ENCODE measurements at regions not wholly inside any gene's neighbourhood (a gene's known extent, or its start where the extent isn't known, plus 50 kb on each side); places are given as distances from the start of the nearest gene placed in this dataset.

DNA sequence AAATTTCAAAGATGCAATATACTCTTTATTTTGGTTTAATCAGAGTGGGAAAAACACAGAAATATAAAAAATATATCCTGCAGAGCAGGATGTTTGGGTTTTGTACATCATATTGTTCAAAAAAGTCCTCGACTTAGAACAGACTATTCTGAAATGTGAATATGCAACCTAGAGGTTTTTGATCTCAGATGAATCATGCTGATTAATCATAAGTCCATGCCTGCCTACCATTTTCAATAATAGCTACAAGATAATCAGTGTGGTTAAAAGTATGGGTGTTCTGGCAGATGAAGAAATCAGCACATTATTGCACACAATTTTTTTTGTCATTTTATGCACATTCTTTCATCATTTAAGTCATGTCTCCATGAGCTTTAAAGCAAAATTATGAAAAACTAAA, 1261.0 kb upstream of the NXPH2 start:
- Mint-ChIP-seq H3K9me3 (peaks cover 0 to 63% (median 22%) of the 10 kb centered on the region in 9 donors), H3K4me3 (no peak overlapping the region)
- POLR2A ChIA-PET: no interaction called here

DNA sequence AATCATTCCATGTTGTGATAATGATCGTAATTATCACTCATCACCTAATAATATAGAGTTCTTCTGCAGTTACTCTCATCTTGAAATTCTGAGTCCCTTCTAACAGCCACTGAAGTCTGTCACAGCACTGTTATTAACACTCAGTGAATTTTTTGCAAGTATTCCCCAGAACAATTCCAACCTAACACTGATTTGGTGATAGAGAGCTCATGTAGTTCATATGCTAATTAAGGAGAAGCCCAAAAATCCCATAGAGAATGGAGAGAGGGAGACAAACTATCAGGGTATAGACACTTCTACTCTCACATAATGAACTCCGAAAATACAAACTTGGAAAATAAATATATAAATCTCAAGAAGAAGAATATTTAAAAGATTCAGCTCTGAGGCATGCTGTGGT, 1253.4 kb upstream of the NXPH2 start:
- ATAC-seq (no peak), DNase-seq (no peak)
- POLR2A ChIA-PET: no interaction called here
- Mint-ChIP-seq H3K36me3 (no peaks in the 10 kb centered on the region), H3K4me3 (no peak overlapping the region), H3K27me3 (no peaks in the 10 kb centered on the region), H3K9me3 (peaks cover 0 to 28% (median 16%) of the 10 kb centered on the region in 9 donors), H3K27ac (no peak overlapping the region), H3K4me1 (no peaks in the 10 kb centered on the region)

More for the DNA sequence above, 1261.0 kb upstream of the NXPH2 start:
- Mint-ChIP-seq H3K27me3 (no peaks in the 10 kb centered on the region), H3K4me1 (peaks cover 0 to 3% (median 0%) of the 10 kb centered on the region in 4 donors), H3K36me3 (peaks cover 0 to 10% (median 0%) of the 10 kb centered on the region in 3 donors), H3K27ac (no peak overlapping the region)
- DNase-seq (no peak), ATAC-seq (no peak)

DNA sequence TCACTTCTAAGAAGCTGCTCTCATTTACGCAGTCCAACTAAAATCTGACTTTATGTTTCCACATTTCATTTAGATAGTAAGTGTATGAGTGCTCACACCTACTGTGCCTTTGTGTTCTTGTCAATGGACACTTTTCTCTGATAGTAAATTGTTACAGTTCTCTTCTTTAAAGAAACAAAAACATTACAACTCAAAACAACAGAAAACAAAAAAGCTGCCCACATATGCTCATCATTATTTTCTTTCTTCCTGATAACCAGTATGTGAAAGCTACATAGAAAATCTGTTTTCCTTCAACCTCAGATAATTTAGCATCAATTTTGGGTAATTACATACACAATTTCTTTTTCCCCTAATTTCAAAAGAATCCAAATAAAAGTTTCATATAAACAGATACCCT, 1247.8 kb upstream of the NXPH2 start:
- Mint-ChIP-seq H3K4me3 (no peak overlapping the region), H3K9me3 (peaks cover 0 to 17% (median 4%) of the 10 kb centered on the region in 9 donors), H3K36me3 (no peaks in the 10 kb centered on the region), H3K4me1 (no peaks in the 10 kb centered on the region), H3K27ac (no peak overlapping the region), H3K27me3 (no peaks in the 10 kb centered on the region)
- no peak for DNase-seq
- POLR2A ChIA-PET: no interaction called here
- no peak for ATAC-seq

DNA sequence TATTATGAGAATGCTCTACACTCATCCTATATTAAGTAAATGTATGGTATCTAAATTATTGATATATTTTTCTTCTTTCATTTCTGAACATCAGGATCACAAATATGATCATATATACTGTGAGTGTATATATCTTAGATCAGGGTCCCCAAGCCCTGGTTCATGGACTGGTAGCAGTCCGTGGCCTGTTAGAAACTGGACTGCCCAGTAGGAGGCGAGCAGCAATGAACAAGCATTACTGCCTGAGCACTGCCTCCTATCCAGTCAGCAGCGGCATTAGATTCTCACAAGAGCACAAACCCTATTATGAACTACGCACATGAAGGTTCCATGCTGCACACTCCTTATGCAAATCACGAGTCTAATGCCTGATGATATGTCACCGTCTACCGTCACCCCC, 1247.1 kb upstream of the NXPH2 start:
- POLR2A ChIA-PET: no interaction called here
- peaks cover 0 to 17% (median 6%) of the 10 kb centered on the region in 9 donors for H3K9me3 Mint-ChIP-seq
- H3K4me1 Mint-ChIP-seq: no peaks in the 10 kb centered on the region
- no peak for ATAC-seq
- H3K27me3 Mint-ChIP-seq: no peaks in the 10 kb centered on the region
- DNase-seq: no peak
- no peak overlapping the region for H3K27ac Mint-ChIP-seq
- no peak overlapping the region for H3K4me3 Mint-ChIP-seq
- H3K36me3 Mint-ChIP-seq: no peaks in the 10 kb centered on the region

DNA sequence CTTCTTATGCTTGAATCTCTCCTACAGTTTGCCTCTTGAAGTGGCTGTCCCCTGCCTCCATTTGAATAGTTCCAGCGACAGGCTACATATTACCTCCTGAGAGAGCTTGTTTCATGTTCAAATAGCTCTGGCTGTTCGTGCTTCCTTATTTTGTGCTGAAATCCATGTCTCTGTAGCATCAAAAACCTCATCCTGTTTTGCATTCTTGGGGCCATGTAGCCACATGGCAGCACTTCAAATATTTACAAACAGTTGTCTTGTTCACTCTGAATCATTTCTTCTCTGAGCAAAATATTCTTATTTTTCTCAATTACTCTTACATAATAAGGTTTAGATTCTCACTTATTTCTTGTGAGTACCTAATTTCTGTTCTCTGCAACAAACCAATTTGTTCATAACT, 1243.1 kb upstream of the NXPH2 start:
- Mint-ChIP-seq H3K27ac (no peak overlapping the region), H3K4me1 (no peaks in the 10 kb centered on the region), H3K27me3 (no peaks in the 10 kb centered on the region), H3K36me3 (no peaks in the 10 kb centered on the region), H3K4me3 (no peak overlapping the region), H3K9me3 (peaks cover 0 to 10% (median 7%) of the 10 kb centered on the region in 9 donors)
- no peak for DNase-seq
- no peak for ATAC-seq
- POLR2A ChIA-PET: no interaction called here

DNA sequence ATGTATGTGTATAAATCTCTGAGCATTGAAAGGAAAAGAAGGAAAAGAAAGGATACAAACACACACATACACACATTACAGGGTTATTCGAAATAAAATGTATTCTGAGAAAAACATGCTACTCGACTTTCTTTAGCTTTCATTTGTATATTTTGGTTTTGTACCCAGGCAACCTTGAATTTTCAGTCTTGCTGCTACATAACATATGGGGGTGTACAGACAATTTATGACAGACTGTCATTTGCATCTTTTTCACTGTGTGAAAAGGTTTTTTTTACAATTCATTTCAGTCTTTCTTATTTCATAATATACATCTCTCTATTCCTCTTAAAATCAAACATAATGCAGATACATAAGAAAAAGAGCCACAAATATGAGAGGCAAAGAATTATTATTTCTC, 1238.4 kb upstream of the NXPH2 start:
- H3K4me3 Mint-ChIP-seq: no peak overlapping the region
- no peaks in the 10 kb centered on the region for H3K4me1 Mint-ChIP-seq
- no peak for DNase-seq
- H3K27ac Mint-ChIP-seq: no peak overlapping the region
- POLR2A ChIA-PET: no interaction called here
- no peaks in the 10 kb centered on the region for H3K27me3 Mint-ChIP-seq
- H3K9me3 Mint-ChIP-seq: peaks cover 1 to 12% (median 8%) of the 10 kb centered on the region in 9 donors
- no peaks in the 10 kb centered on the region for H3K36me3 Mint-ChIP-seq
- ATAC-seq: no peak

DNA sequence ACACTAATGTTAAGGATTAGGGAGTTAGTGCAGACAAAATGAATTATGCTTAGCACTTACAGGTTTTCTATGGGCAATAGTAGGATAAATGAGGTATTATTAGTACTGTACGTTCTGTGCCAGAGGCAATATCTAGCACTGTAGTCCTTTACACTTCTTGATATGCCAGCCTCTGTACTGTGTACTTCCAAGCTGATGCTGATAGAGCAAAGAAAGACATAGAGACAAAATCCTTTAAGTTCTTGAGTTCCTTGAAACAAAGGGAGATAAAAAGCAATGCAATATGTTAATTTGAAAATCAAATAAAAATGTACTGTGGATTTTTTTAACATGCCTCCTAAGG, 1234.0 kb upstream of the NXPH2 start:
- Mint-ChIP-seq H3K4me1 (no peaks in the 10 kb centered on the region), H3K36me3 (no peaks in the 10 kb centered on the region), H3K27ac (no peak overlapping the region), H3K27me3 (no peaks in the 10 kb centered on the region), H3K9me3 (peaks cover 0 to 23% (median 10%) of the 10 kb centered on the region in 9 donors), H3K4me3 (no peak overlapping the region)
- POLR2A ChIA-PET: no interaction called here
- DNase-seq (no peak), ATAC-seq (no peak)

DNA sequence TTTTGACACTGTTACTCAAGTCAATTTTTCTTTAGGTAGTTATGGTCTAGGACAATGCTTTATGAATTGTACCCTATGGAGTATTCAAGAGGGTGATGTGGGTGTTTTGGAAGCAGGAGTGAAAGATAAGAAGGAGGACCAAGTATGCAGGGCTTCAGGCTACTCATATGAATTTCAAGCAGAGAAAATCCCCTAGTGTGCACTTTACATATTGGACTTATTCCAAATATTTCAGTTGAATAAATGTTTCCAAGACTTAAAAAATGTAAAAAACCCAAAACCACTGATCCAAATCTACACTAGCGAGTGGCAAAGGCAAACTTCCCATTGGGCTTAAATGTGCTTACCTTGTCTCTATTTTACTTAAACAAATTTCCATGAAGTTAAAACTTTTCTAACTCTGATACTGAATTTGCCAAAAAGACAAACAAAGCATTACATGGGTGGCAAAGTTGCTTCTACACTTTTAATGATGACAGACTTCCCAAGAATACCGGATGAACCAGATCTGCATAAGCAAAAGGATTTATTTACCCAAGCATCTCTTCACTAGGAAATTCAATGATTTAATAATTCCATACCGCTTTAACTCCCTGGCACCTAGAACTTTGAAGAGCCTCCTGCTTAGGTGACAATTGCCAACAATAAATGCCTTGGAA, 1233.5 kb upstream of the NXPH2 start:
- no peak overlapping the region for H3K27ac Mint-ChIP-seq
- no peaks in the 10 kb centered on the region for H3K27me3 Mint-ChIP-seq
- no peaks in the 10 kb centered on the region for H3K4me1 Mint-ChIP-seq
- ATAC-seq (no peak), DNase-seq (no peak)
- H3K4me3 Mint-ChIP-seq: no peak overlapping the region
- H3K9me3 Mint-ChIP-seq: peaks cover 0 to 26% (median 10%) of the 10 kb centered on the region in 9 donors
- POLR2A ChIA-PET: no interaction called here
- no peaks in the 10 kb centered on the region for H3K36me3 Mint-ChIP-seq

DNA sequence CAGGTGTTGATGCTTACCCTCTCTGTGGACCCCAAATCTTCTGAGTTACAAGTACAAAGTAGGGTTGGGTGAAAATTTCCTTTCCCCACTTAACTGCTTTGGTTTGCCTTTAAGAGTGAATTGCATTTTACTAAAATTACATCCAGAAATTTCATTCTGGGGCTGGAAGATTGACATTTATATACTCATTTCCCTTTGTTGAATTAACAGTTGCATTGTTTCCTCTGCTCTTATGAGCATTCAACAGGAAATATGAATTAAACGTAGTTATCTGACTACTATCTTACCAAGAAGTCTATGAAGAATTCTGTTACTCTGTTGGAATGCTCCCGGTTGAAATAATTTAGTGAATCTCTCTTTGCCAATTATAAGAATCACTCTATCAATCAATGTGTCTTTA, 1231.1 kb upstream of the NXPH2 start:
- ATAC-seq (no peak), DNase-seq (no peak)
- H3K36me3 Mint-ChIP-seq: no peaks in the 10 kb centered on the region
- POLR2A ChIA-PET: no interaction called here
- no peaks in the 10 kb centered on the region for H3K4me1 Mint-ChIP-seq
- peaks cover 0 to 30% (median 8%) of the 10 kb centered on the region in 9 donors for H3K9me3 Mint-ChIP-seq
- H3K4me3 Mint-ChIP-seq: no peak overlapping the region
- no peaks in the 10 kb centered on the region for H3K27me3 Mint-ChIP-seq
- no peak overlapping the region for H3K27ac Mint-ChIP-seq

DNA sequence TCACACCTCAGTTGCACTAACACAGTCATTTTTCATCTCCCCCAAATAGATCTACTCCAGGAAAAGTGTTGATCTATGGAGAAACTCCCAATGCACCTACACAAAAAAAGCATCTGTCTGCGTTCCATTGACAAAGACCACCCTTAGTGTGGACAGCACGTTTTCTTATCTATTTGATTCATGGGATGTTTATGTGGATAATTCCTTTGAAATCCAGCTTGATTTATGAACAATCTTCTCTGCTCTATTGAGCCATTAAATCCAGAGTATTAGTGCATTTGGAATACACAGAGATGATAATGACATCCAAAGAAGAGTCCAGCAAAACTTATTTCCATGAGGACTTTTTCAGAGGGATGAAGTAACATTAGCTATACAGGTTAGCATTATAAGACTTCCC, 1221.9 kb upstream of the NXPH2 start:
- Mint-ChIP-seq H3K9me3 (peaks cover 0 to 24% (median 7%) of the 10 kb centered on the region in 9 donors), H3K4me3 (no peak overlapping the region), H3K27me3 (no peaks in the 10 kb centered on the region), H3K27ac (no peak overlapping the region), H3K4me1 (no peaks in the 10 kb centered on the region), H3K36me3 (no peaks in the 10 kb centered on the region)
- POLR2A ChIA-PET: no interaction called here
- ATAC-seq (no peak), DNase-seq (no peak)

DNA sequence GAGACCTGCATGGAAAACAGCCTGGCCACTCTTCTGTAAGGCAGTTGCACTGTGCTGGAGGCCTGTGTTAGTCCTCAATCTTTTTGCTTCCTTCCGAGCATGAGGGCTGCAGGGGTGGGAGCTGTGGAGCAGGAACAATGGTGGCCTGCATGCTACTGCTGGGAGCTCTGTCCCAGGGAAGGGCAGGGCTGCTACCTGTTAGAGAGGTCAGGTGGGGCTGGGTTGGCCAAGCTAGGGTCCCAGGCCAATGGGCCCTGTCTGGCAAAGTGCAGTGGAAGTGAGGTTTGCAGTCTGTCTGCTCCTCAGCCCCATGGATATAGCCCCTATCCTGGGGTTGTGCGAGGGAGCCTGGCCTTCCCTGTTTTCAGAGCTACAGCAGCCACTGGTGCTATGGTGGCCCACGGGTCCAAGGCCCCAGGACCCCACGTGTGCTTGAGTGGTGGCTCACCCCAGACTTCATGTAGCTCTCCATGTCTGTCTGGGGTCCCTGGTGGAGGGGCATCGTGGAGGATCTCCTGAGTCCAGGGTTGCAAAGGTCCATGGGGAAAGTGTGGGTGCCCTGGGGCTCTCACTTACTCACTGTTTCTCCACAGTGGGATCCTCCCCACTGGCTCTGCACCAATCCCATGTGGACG, 1212.6 kb upstream of the NXPH2 start:
- peaks cover 2 to 22% (median 15%) of the 10 kb centered on the region in 9 donors for H3K9me3 Mint-ChIP-seq
- ATAC-seq: no peak

DNA sequence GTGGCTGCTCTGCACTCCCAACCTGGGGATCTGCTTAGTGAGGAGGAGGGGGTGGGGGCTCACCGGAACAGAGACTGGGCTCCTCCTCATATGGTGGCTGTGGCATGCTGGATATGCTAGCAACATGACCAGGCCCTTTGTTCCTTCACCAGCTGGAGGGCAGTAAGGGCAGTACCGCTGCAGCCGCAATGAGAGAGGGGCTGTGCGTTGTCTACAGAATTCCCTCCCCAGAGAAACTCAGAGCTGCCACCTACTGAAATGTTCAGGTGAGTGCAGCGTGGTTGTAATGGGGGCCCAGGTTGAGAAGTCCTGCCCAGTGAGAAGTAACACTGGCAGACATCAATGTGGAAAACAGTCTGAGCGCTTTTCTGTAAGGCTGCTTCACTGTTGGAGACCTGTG, 1211.9 kb upstream of the NXPH2 start:
- H3K27me3 Mint-ChIP-seq: no peaks in the 10 kb centered on the region
- ATAC-seq: no peak
- H3K4me3 Mint-ChIP-seq: no peak overlapping the region
- H3K9me3 Mint-ChIP-seq: peaks cover 5 to 28% (median 15%) of the 10 kb centered on the region in 9 donors
- DNase-seq: no peak
- no peak overlapping the region for H3K27ac Mint-ChIP-seq
- H3K36me3 Mint-ChIP-seq: no peaks in the 10 kb centered on the region
- POLR2A ChIA-PET: no interaction called here
- H3K4me1 Mint-ChIP-seq: no peaks in the 10 kb centered on the region

More for the DNA sequence above, 1212.6 kb upstream of the NXPH2 start:
- Mint-ChIP-seq H3K36me3 (no peaks in the 10 kb centered on the region), H3K27me3 (no peaks in the 10 kb centered on the region), H3K27ac (no peak overlapping the region), H3K4me1 (no peaks in the 10 kb centered on the region), H3K4me3 (no peak overlapping the region)
- DNase-seq: peak in 1 of 10 donors; percentile 36
- POLR2A ChIA-PET: no interaction called here

DNA sequence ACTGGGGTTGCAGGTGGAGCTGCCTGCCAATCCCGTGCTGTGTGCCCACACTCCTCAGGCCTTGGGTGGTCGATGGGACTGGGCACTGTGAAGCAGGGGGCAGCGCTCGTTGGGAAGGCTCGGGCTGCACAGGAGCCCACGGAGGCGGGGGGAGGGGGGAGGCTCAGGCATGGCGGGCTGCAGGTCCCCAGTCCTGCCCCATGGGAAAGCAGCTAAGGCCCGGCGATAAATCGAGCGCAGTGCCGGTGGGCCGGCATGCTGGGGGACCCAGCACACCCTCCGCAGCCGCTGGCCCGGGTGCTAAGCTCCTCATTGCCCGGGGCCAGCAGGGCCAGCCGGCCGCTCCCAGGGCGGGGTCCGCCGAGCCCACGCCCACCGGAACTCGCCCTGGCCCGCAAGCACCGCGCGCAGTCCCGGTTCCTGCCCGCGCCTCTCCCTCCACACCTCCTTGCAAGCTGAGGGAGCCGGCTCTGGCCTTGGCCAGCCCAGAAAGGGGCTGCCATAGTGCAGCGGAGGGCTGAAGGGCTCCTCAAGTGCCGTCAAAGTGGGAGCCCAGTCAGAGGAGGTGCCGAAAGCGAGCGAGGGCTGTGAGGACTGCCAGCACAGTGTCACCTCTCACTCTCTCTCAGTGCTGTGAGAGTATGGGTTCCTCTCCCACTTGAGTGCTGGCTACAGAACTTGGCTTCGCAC, 1210.6 kb upstream of the NXPH2 start:
- ATAC-seq: no peak
- H3K36me3 Mint-ChIP-seq: no peaks in the 10 kb centered on the region
- no peaks in the 10 kb centered on the region for H3K27me3 Mint-ChIP-seq
- no peak for DNase-seq
- POLR2A ChIA-PET: no interaction called here
- H3K4me1 Mint-ChIP-seq: no peaks in the 10 kb centered on the region
- peaks cover 7 to 34% (median 17%) of the 10 kb centered on the region in 9 donors for H3K9me3 Mint-ChIP-seq
- H3K4me3 Mint-ChIP-seq: no peak overlapping the region
- H3K27ac Mint-ChIP-seq: no peak overlapping the region
